Sigmoid colon (tissue), 6 donors: ENCODE measurements at regions not wholly inside any gene's neighbourhood (a gene's known extent, or its start where the extent isn't known, plus 50 kb on each side); places are given as distances from the start of the nearest gene placed in this dataset.

Experiments
- DNase-seq: peaks from one replicate; pipeline ENCODE4 v3.0.0-alpha.2; 2019
- H3K27ac ChIP-seq, 4 donors: fragments of 200-600 bp; sonication (generic); one replicate each; pipeline ENCODE4 v1.5.1; 2016 to 2019; ENCODE audit warnings: mild to moderate bottlenecking in 1 of 4
- H3K27me3 ChIP-seq, 3 donors: fragments of 200-600 bp; sonication (generic); one replicate each; pipeline ENCODE4 v1.5.1; 2019; ENCODE audit warnings: mild to moderate bottlenecking in 1 of 3
- H3K36me3 ChIP-seq, 4 donors: fragments of 200-600 bp; sonication (generic); one replicate each; pipeline ENCODE4 v1.5.1; 2016 to 2019
- H3K4me1 ChIP-seq, 4 donors: fragments of 200-600 bp; sonication (generic); one replicate each; pipeline ENCODE4 v1.5.1; 2017 to 2019
- H3K4me3 ChIP-seq, 4 donors: fragments of 200-600 bp; sonication (generic); one replicate each; pipeline ENCODE4 v1.5.1; 2017 to 2019; ENCODE audit warnings: mild to moderate bottlenecking in 2 of 4, moderate library complexity in 1 of 4
- H3K9me3 ChIP-seq, 4 donors: fragments of 200-600 bp in 3 of 4; sonication (generic) in 3 of 4; one replicate each; pipeline versions ENCODE4 v1.5.1 to v1.6.1; 2013 to 2019
- CTCF ChIP-seq, 4 experiments: fragments of 450-650 bp in 3 of 4; fragments of 200-600 bp in 1 of 4; IDR thresholded peaks; one replicate each; pipeline ENCODE4 v1.5.1; 2016 to 2019; ENCODE audit warnings: antibody characterized with exemption in 4 of 4, mild to moderate bottlenecking in 3 of 4, moderate library complexity in 2 of 4
- EP300 ChIP-seq, 4 donors: sonication (generic); formaldehyde crosslinking; IDR thresholded peaks; one replicate each; pipeline ENCODE4 v1.6.1; 2017; ENCODE audit warnings: antibody characterized with exemption in 4 of 4
- POLR2A ChIP-seq, 2 donors: fragments of 450-650 bp; IDR thresholded peaks; one replicate each; pipeline ENCODE4 v1.6.1; 2016; ENCODE audit warnings: antibody characterized with exemption in 2 of 2, mild to moderate bottlenecking in 2 of 2, moderate library complexity in 2 of 2
- POLR2AphosphoS5 ChIP-seq, 4 donors: sonication (generic); formaldehyde crosslinking; IDR thresholded peaks; one replicate each; pipeline ENCODE4 v1.6.1; 2017; ENCODE audit warnings: antibody characterized with exemption in 4 of 4
- WGBS, 2 donors: extraction: QIAGEN DNeasy Blood & Tissue Kit; methylation state at CpG; one replicate each; pipeline ENCODE4 v1.1.7; 2013; 5-methylcytosine and 5-hydroxymethylcytosine counted together
- intact Hi-C: fragments of 100-400 bp; cut with DNase I; formaldehyde crosslinking; loops from one replicate; pipeline ENCODE4 v1.15.1; 2023
- donor health status: healthy with polysubstance abuse.
- donor health status: healthy.

GRCh38 chr3:118208642-118209041 is 826.0 kb downstream of the IGSF11 start:
- DNase-seq, result no peak
- Histone ChIP-seq H3K4me3 (no peak overlapping the region), H3K4me1 (no peaks in the 10 kb centered on the region), H3K27me3 (no peaks in the 10 kb centered on the region), H3K36me3 (no peaks in the 10 kb centered on the region), H3K9me3 (no peaks in the 10 kb centered on the region), H3K27ac (no peak overlapping the region)
- WGBS, 2 donors, result 46 to 71% methylated on average over 2 of the region's 2 CpGs
- intact Hi-C loops, result no loop called here
- TF ChIP-seq EP300 (IDR thresholded peaks at IDR 0.05) (no peak), POLR2A (IDR thresholded peaks at IDR 0.05) (no peak), CTCF (IDR thresholded peaks at IDR 0.05) (no peak)

- H3K27me3 ChIP-seq, result no peaks in the 10 kb centered on the region
- TF ChIP-seq POLR2AphosphoS5 (IDR thresholded peaks at IDR 0.05), result no peak
- no peak for TF ChIP-seq CTCF (IDR thresholded peaks at IDR 0.05)
- no peak for TF ChIP-seq EP300 (IDR thresholded peaks at IDR 0.05)
- TF ChIP-seq POLR2A (IDR thresholded peaks at IDR 0.05), result no peak
- H3K4me1 ChIP-seq, result no peaks in the 10 kb centered on the region
- no peaks in the 10 kb centered on the region for H3K36me3 ChIP-seq
- no peak for DNase-seq
- no peaks in the 10 kb centered on the region for H3K9me3 ChIP-seq
- intact Hi-C loops, result no loop called here
- no peak overlapping the region for H3K4me3 ChIP-seq
- no peak overlapping the region for H3K27ac ChIP-seq
Observed at GRCh38 chr3:118213892-118214291, 820.8 kb downstream of the IGSF11 start.

DNA sequence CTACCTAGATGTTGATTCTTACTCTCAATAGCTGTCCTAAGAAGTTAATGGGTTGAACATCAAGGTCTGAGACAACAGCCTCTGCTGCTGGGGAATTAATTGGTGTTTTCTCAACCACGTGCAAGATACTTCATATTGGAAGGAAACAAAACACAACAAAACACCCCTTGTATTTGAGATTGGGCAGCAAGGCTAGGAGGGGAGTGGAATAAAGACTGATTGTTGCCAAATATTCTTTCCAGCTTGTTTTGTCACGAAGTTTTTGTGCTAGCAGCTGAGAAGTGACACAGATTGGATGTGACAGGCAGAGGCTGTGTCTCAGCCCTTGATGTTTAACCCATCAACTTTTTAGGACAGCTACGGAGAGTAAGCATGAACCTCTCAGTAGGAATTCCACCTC is 808.4 kb downstream of the IGSF11 start:
- H3K4me3 ChIP-seq, result no peak overlapping the region
- no peaks in the 10 kb centered on the region for H3K27me3 ChIP-seq
- H3K9me3 ChIP-seq, result peaks cover 0 to under 1% (median 0%) of the 10 kb centered on the region in 4 donors
- TF ChIP-seq POLR2A (IDR thresholded peaks at IDR 0.05) (no peak), POLR2AphosphoS5 (IDR thresholded peaks at IDR 0.05) (no peak), CTCF (IDR thresholded peaks at IDR 0.05) (no peak), EP300 (IDR thresholded peaks at IDR 0.05) (no peak)
- H3K4me1 ChIP-seq, result no peaks in the 10 kb centered on the region
- DNase-seq, result no peak
- 47 to 72% methylated on average over 3 of the region's 3 CpGs for WGBS, 2 donors
- intact Hi-C loops, result no loop called here
- H3K36me3 ChIP-seq, result no peaks in the 10 kb centered on the region
- no peak overlapping the region for H3K27ac ChIP-seq

DNA sequence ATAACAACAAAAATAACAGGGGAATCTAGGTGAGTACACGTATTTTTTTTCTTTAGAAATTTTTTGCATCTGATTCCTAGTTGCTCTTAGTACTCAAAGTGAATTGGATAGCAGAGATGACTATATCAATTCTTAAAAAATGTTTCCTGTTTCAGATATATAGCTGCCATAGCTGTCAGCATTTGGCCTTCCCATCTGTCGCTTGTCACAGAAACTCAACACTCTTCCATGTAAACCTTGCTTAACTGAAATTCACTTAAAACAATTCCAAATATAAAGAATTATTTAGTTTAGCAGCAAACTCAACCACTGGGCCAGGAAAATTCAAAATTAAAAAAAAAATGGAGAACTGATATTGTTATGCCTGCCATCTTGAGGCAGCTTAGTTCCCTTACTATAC is 807.5 kb downstream of the IGSF11 start:
- Histone ChIP-seq H3K36me3 (no peaks in the 10 kb centered on the region), H3K9me3 (no peaks in the 10 kb centered on the region), H3K27me3 (no peaks in the 10 kb centered on the region), H3K4me3 (no peak overlapping the region), H3K27ac (no peak overlapping the region), H3K4me1 (no peaks in the 10 kb centered on the region)
- no peak for DNase-seq
- 74 to 85% methylated on average over 2 of the region's 2 CpGs for WGBS, 2 donors
- TF ChIP-seq POLR2A (IDR thresholded peaks at IDR 0.05) (no peak), CTCF (IDR thresholded peaks at IDR 0.05) (no peak), POLR2AphosphoS5 (IDR thresholded peaks at IDR 0.05) (no peak), EP300 (IDR thresholded peaks at IDR 0.05) (no peak)
- intact Hi-C loops, result no loop called here

GRCh38 chr3:118228151-118228550 is 806.5 kb downstream of the IGSF11 start:
- Histone ChIP-seq H3K27me3 (no peaks in the 10 kb centered on the region), H3K4me1 (no peaks in the 10 kb centered on the region), H3K9me3 (no peaks in the 10 kb centered on the region), H3K36me3 (no peaks in the 10 kb centered on the region), H3K27ac (no peak overlapping the region), H3K4me3 (no peak overlapping the region)
- DNase-seq, result no peak
- WGBS, 2 donors, result 44 to 59% methylated on average over 1 of the region's 1 CpG
- intact Hi-C loops, result no loop called here
- TF ChIP-seq CTCF (IDR thresholded peaks at IDR 0.05) (no peak), EP300 (IDR thresholded peaks at IDR 0.05) (no peak), POLR2A (IDR thresholded peaks at IDR 0.05) (no peak), POLR2AphosphoS5 (IDR thresholded peaks at IDR 0.05) (no peak)
